K562 (cell line): ENCODE measurements at regions not wholly inside any gene's neighbourhood (a gene's known extent, or its start where the extent isn't known, plus 50 kb on each side); places are given as distances from the start of the nearest gene placed in this dataset.

Source experiments
- BRF2 ChIP-seq: IDR thresholded peaks from 3 replicates; pipeline ENCODE4 v1.6.1; 2011; ENCODE audit warnings: borderline replicate concordance, mild to moderate bottlenecking; ENCODE audit not compliant: insufficient read length, insufficient read depth
- ELF1 ChIP-seq: fragments of 200-800 bp; sonication (Bioruptor generic); IDR thresholded peaks from 2 replicates; pipeline ENCODE4 v1.6.1; 2016; ENCODE audit warnings: missing genetic modification characterization, missing compliant biosample characterization
- TAF9B ChIP-seq: fragments of 450-650 bp; IDR thresholded peaks from 2 replicates; pipeline ENCODE4 v1.6.1; 2018; ENCODE audit warnings: mild to moderate bottlenecking; ENCODE audit not compliant: partially characterized antibody

DNA sequence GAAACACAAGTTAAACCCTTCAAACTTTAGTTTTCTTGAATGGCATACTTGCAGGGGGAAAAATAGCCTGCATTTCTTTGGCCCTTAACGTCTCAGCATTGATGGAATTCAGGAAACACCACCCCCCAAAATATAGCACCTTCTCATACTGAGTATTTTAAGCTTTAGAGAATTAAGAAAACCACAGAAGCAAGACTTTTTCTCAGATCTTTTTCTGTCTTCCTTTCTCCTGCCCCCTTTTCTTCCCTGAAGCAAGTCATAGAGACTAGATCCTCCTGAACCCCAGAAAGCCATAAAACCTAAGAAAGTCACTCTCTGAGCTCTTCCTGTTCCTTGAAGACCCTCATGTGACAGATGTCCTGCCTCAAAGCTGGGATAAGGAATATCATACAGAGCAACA lies 1069.9 kb downstream of the EFNA5 start:
- TF ChIP-seq ELF1 (tag) (no peak), BRF2 (no peak), TAF9B (no peak)
